GM18508 (cell line): ENCODE measurements at regions not wholly inside any gene's neighbourhood (a gene's known extent, or its start where the extent isn't known, plus 50 kb on each side); places are given as distances from the start of the nearest gene placed in this dataset.
"Not testable (repeated sequence)": the region's sequence is repeated elsewhere in the genome, so short reads cannot be mapped to it uniquely, and the experiment has no call there.

Experiments
- ATAC-seq: cut with Tn5 transposase; IDR thresholded peaks from one replicate; pipeline ENCODE4 v1.9.1; 2021; ENCODE audit warnings: moderate number of reproducible peaks; ENCODE audit not compliant: insufficient read depth, unreplicated experiment

DNA sequence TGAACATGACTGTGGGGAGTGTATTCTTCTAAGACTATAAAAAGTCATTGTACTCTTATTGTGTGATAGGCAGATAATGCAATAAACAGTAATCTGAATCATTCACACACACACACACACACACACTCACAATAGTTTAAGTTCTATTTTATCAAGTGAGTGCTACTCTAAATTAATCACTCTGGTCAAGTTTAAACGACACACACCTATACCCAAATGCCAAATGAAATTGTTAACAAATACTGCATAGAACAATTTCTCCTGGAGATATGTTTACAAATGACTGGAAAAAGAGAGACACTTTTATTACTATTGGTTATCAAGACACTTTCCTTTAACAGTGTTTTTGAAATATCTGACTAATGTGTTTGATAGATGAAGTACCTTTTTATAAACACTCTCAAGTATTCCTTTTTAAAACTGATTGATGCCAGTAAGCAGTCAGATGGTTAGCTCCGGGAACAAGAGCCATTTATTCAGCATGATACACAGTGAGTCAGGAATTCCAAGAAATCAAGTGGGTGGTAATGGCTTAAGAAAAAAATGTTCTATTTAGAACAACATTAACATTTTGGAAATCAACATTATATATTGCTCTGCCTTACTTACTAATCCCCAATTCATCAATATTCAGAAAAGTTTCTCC lies 521.6 kb upstream of the ST8SIA4 start:
- ATAC-seq = no peak

DNA sequence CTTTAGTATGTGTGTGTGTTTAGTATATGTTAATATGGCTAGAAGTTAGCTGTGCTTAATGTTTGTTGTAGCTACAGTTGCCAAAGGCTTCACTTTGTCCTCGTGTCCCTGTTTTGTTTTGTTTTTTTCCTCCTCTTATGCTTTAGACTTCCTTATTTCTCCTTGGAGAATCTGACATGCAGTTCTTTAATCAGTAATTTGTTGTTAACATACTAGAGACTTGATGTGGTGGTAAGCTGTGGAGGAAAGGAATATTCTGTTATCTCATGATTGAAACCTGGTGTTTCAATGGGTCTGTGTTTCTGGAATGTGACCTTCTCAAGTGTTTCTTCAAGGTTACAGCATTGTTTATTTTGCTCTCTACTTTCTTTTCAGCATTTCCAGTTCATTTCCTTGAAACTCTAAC lies 515.6 kb upstream of the ST8SIA4 start:
- no peak for ATAC-seq

DNA sequence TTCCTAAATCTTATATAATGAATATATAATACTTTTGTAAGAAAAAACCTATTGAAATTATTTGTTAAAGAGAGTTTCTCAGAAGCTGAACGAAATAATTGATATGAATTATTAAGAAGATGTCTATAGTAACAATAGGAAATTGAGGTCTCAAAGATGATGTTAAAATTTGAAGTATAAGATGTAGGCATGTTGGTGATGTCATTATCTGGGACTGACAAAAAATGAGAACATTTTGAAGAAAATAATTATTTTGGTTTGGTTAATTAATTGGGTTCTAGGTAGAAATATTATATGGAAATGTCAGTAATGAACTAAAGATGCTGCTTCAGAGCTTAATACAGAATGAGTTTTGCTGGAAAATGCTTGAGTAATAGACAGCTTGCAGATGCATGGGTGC lies 501.4 kb upstream of the ST8SIA4 start:
- no peak for ATAC-seq

DNA sequence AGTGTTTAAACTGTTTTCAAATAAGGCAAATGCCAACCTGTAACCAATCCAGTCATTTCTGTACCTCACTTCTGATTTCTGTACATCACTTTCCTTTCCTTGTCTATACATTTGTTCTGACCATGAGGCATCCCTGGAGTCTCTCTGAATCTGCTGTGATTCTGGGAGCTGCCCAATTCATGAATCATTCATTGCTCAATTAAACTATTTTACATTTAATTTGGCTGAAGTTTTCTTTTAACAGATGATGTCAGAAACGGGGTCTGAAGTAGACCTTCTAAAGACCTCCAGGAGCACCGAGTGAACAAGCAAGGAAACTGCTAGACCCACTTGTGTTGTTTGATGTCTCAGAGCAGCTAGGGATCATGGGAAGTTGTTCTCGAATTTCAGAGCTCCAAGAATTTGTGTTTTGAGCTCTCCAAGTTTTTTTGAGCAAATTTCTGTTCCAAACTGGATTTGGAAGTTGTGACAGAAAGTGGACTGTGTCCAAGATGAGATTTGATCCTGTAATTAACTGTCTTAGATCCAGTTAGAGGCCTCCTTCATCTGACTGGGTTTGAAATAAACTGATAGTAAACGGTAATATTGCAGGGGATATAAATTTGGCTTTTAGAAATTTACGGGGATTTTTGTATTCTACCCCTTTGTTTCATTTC lies 490.8 kb upstream of the ST8SIA4 start:
- ATAC-seq = no peak

DNA sequence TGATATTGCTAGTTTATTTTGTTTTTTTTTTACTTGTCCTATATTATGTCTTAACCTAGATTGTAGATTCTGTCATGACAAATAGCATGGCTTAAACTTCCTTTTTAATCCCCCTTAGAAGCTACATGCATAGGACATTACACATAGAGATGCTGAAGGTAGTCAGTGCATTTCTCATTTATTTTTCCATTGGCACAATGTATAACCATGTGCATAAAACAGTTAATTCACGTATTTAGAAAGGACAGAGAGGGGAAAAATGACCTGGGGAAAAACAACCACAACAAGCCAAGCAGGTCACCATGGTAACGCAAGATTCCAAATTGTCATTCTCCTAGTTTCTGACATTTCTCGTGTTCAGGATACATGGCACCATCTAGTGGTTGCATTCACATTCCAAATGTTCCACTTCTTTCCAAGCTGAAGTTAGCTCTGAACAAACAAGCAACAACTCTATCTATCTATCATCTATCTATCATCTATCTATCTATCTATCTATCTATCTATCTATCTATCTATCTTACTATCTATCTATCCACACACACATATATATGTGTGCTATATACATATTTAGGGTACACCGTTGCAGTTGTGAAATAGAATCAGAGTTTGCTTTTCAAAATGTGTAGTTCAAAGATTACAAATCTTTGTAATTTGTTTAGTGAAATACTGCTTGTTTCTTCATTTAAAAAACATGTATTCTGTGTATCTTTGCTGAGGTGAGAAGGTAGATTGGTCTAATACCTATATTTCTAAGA lies 487.2 kb upstream of the ST8SIA4 start:
- ATAC-seq = no peak

DNA sequence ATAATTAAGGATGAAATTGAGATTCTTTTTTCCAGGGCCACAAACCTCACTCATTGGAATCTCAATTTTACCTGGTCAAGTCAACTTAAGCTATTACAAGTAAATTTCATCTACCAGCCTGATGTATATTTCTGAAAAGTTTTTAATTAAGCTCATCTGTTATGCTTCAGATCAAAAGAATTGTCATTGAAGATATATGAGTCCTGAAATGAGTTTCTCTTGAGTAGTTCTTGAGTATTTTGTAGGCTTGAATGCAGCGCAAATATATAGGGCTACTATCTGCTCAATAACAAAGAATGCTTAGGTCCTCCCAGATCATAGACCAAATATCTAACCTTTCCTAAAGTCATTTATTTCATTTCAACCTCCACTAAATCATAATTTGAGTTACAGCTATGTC lies 482.2 kb upstream of the ST8SIA4 start:
- no peak for ATAC-seq

DNA sequence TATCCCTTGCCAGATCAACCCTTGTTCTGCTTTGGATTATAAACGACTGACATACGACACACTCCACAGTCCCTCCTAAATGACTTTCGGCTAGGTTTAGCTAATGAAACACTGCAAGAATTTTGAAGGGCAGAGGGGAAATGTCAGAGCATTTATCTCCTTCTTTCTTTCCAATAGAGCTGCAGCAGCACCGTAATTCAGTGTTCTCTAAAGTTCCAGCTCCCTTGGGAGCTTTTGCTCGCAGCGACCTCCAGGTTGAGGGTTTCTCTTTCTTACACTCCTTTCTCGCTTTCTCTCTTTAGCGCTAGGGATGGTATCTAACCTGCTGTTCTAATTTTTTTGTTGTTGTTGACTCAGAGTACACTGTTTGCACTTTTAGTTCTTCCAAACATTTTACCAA lies 467.1 kb upstream of the ST8SIA4 start:
- ATAC-seq = no peak

DNA sequence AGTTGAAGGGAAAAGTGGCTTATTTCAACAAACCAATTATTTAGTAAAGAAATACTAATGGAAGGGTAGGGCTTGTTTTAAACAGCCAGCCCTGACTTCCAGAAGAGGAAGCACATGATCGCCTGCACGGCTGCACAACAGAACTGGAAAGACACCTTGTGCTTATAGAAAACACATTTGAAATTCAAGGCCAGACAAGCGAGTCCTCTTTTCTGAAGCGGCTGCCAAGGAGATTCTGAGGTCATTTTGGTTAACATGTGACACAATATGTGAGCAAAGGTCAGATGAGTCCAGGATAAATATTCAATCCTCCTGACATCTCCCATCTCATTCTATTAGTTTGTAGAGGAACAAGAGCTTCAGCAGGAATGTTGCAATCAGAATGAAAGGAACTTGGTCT lies 461.4 kb upstream of the ST8SIA4 start:
- no peak for ATAC-seq

DNA sequence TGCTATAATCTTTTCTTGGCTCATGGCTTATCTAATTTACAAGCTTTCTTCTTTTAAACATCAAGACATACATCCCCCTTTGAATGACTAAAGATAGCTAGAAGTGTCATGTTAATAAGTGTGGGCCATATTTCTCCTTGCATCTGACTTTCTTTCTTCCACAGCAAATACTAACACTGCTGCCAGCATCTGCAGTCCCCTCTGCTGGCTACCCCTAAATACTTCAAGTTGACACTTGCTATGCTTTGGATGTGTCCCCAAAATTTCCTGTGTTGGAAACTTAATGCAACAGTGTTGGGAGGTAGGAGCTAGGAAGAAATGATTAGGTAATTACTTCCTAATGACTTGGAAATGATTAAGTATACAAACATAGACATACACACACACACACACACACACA lies 459.0 kb upstream of the ST8SIA4 start:
- ATAC-seq = no peak

DNA sequence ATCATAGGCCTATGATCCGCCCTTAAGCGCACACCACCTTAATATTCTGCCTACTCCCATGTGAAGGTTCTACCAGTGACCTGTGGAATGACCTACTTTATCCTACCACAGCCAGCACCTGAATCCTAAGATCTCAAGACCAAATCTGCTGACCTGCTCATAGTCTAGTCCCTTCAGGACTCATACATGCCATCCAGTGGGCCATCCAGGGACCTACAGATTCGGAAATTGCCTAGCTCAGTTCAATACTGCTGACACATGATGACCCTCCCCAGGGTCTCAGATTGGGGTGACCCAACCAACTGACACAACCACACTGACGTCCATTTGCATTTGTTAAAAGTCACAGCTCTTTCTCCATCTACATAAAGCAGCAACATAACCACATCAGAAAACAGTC lies 443.8 kb upstream of the ST8SIA4 start:
- no peak for ATAC-seq

DNA sequence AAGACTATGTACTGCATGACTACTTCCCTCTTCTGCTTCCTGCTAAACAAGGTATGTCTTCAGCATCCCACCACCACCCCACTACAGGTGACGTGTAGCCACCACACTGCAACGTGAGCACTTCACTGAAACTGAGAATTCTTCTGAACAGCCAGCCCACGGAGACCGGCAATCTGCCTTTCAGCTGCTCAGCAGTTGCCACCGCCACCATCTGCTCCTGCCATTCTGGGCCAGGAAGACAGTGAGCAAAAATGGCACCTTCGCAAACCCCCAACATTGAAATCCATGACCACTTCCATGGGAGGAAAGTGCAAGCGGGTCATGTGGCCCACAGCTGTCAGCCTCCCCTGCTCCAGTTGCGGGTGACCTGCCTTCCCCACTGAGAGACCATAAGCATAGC lies 443.4 kb upstream of the ST8SIA4 start:
- no peak for ATAC-seq

DNA sequence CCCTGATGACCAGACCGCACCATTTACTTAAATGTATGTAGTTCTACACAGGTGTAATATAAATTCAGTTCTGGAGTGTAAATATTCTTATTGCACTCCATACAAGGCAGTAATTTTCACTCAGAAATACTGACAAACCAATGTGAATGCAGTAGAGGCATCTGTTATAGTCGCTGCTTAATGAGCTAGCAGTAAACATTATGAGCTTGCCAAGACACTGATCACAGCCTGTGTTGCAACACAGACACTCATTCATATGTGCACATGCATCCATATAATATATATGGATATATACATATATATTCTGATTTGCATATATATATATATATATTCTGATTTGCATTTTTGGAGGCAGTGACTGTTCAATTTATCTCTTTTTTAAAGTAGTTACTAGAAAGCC lies 435.1 kb upstream of the ST8SIA4 start:
- ATAC-seq = no peak

DNA sequence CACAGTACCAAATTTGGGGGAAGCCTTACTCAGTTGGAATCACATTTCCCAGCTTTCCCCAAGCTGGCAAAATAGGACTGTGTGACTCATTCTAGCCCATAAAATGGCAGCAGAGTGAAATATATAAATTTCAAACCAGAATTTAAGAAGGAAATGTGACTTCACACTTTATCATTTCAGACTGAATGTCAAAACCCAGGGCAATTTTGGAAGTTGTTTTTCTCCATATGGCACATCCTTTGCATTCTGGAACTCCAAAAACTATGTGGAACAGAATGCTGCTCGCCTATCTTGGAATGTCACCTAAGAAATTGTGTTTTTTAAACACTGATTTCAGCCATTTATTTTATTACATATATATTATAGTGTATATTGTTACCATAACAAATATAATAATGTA lies 424.7 kb upstream of the ST8SIA4 start:
- no peak for ATAC-seq

DNA sequence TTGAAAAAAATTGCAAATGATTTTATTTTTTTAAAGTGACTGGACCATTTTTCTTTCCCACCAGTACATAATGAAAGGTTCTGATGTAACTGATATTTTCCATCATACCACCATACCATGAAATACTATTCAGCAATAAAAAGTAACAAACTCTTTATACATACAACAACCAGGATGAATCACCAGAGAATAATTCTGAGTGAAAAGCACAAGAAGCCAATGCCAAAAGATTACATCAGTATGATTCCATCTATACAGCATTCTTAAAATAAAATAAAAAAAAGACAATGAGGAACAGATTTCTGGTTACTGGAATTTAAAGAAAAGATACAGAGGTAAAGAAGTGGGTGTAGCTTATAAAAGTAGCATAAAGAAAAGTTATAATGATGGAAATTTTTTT lies 423.7 kb upstream of the ST8SIA4 start:
- no peak for ATAC-seq

DNA sequence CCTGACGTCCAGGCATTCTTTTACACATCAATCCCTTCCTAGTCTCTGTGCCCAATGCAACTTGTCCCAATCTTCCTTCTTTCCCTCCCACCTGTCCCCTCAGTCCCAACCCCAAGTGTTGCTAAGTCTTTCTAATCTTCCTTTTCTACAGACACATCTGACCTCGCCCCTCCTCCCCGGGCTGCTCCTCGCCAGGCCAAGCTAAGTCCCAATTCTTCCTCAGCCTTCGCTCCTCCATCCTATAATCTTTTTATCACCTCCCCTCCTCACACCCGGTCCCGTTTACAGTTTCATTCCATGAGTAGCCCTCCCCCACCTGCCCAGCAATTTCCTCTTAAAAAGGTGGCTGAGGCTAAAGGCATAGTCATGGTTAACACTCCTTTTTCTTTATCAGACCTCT lies 413.3 kb upstream of the ST8SIA4 start:
- ATAC-seq = not testable (repeated sequence)

DNA sequence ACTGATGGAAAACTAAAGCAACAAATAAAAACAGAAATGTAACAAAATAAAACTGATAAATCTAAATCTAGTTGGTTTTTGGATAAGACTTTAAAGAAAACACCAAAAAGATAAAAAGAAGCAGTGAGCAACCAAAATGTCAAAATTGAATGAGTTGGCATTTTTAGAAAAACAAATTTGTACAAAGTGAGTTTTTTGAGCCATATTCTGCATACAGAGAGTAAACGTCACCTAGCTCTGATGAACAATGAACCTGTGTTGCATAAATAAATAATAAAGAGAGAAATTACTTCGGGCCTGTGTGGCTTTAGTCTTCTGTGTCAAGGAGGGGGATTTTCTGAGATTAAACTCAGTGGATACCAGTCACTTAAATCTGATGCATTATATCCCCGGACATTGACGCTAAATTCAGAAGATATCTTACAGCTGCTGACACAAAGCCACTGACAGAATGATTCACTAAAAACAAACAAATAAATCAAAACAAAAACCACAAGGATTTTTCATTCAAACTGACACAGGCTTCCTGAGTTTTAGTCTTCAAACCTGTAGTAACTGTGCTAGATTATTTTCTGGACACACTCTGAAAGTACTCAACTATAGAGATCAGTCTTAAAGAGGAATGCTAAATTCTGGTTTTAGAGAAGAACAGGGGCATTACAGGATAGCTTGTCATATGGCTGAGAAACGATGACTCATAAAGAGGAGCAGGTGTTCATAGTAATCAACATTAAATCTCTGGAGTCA lies 403.5 kb upstream of the ST8SIA4 start:
- no peak for ATAC-seq

DNA sequence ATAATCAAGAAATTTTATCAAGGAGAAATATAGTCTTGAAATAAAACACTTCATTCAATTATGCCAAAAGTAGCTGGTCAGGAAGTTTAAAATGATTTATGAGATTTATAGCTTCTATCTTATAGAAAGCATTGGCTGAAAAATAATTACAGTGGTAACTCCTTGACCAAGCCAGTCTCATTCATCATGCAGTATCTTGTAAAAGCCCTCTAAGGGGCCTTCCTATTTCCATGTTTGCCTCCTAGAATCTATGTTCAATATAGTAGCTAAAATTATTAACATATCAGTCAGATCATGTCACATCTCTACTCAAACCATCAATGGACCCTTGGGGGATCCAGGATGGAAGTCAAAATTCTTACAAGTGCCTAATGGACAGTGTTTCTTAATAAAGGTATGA lies 393.4 kb upstream of the ST8SIA4 start:
- no peak for ATAC-seq

DNA sequence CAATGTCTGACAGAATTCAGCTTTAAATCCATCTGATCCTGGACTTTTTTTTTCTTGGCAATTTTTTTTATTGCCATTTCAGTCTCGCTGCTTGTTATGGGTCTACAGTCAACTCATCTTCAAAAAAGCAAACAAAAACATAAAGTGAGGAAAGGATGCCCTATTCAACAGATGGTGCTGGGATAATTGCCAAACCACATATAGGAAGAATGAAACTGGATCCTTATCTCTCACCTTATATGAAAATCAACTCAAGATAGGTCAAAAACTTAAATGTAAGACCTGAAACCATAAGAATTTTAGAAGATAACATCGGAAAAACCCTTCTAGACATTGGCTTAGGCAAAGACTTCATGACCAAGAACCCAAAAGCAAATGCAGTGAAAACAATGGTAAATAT lies 389.1 kb upstream of the ST8SIA4 start:
- ATAC-seq = no peak

DNA sequence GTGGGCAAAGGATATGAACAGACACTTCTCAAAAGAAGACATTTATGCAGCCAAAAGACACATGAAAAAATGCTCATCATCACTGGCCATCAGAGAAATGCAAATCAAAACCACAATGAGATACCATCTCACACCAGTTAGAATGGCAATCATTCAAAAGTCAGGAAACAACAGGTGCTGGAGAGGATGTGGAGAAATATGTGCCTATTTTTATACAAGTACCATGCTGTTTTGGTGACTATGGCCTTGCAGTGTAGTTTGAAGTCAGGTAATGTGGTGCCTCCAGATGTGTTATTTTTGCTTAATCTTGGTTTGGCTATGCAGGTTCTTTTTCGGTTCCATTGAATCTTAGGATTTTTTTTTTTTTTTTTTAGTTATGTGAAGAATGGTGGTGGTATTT lies 387.7 kb upstream of the ST8SIA4 start:
- ATAC-seq = not testable (repeated sequence)

DNA sequence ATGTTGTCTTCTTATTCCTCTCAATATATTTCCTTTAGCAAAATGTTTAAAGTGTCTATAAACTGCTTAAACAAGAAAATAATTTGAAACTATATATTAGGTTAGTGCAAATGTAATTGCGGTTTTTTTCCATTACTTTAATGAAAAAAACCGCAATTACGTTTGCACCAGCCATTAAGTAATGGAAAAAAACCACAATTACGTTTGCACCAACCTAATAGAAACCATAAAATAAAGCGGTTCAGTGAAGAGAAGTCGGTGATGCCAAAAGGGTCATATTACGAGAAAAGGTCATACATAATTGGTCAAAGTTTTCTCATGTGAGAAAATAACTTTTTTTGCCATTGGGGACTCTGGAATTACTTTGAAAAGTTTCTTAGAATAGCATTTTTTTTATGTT lies 385.6 kb upstream of the ST8SIA4 start:
- no peak for ATAC-seq

DNA sequence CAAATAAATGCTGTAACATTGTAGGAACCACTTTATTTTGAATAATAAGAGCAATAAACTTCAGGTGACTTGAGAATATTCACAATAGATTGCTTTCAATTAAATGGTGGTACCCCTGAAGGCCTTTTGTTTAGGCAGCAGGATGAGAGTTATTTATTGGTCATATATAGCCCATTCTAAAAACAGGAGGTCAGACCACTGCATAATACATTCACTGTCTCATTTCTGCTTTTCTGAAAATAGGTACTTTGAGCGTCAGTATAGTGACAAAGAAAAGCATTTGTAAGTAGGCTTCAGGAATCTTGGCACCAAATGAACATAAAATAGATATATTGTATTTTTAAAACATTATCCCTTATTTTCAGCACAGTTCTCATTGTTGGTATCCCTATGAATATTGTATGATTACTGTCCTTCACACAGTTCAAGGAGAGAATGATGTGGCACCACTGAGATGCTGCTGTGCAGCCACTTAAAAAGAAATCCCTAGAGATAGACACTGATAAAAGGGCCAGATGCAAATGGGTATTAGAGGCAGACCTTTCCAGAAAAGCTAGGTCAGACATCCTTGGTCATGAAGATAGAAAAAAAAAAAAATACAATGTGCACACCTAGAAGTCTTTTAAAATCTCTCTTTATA lies 381.8 kb upstream of the ST8SIA4 start:
- ATAC-seq = no peak
